Pancreas (tissue), 10 donors: ENCODE measurements at regions not wholly inside any gene's neighbourhood (a gene's known extent, or its start where the extent isn't known, plus 50 kb on each side); places are given as distances from the start of the nearest gene placed in this dataset.

ENCODE experiments used
- ATAC-seq, 4 donors: fragments of 200-7000 bp; cut with Tn5 transposase; one replicate each; pipeline versions ENCODE4 v1.8.0 to v1.9.1; 2020; ENCODE audit warnings: mild to moderate bottlenecking in 4 of 4, moderate library complexity in 4 of 4
- DNase-seq, 6 donors: peaks; one replicate each; pipeline ENCODE4 v3.0.0-alpha.2; 2020
- FAIRE-seq: peaks from 2 replicates; lab custom pipeline; 2012; peaks lifted over from hg19 to GRCh38; lab: Jason Lieb, UNC
- H3K27ac ChIP-seq, 4 donors: fragments of 200-600 bp; sonication (generic); 1 replicate in 3 of 4; 2 replicates in 1 of 4; pipeline versions ENCODE4 v1.5.0 to v1.8.0; 2020
- H3K27me3 ChIP-seq, 4 donors: fragments of 200-600 bp; one replicate each; pipeline ENCODE4 v1.8.0; 2021
- H3K36me3 ChIP-seq, 3 donors: fragments of 200-600 bp; sonication (generic) in 1 of 3; one replicate each; pipeline versions ENCODE4 v1.5.0 to v1.8.0; 2020 to 2021
- H3K4me1 ChIP-seq, 3 donors: fragments of 200-600 bp; one replicate each; pipeline ENCODE4 v1.8.0; 2021
- H3K4me3 ChIP-seq, 4 donors: fragments of 200-600 bp; sonication (generic) in 2 of 4; one replicate each; pipeline versions ENCODE4 v1.5.0 to v1.8.0; 2020 to 2021
- H3K9me3 ChIP-seq, 4 donors: fragments of 200-600 bp; one replicate each; pipeline ENCODE4 v1.8.0; 2021
- WGBS, 2 donors: extraction: QIAGEN DNeasy Blood & Tissue Kit; methylation state at CpG; one replicate each; pipeline ENCODE4 v1.1.7; 2013; 5-methylcytosine and 5-hydroxymethylcytosine counted together
- intact Hi-C, 3 donors: fragments of 100-400 bp; cut with DNase I; formaldehyde crosslinking; loops; one replicate each; pipeline versions ENCODE4 v1.11.1 to v1.14.2; 2022
- TF ChIP-seq, protein P1 (sequence below), 4 donors: fragments of 200-600 bp; sonication (generic) in 3 of 4; IDR thresholded peaks; one replicate each; pipeline versions ENCODE4 v1.5.0 to v1.8.0; 2021; ENCODE audit warnings: antibody characterized with exemption in 4 of 4
- donor health status: healthy with polysubstance abuse.
- donor health status: DM: no; HTN: no; CAD: no; lungs with moderate emphysema.
- donor health status: DM: no; HTN: no; CAD: no.
- donor health status: control.
- donor health status: control.
- donor health status: Bipolar disorder and iron deficiency.
- donor health status: DM: yes; HTN: yes; CAD: no.
- donor health status: DM: no; HTN: no; CAD: no.
- donor health status: DM: no; HTN: no; CAD: no.
- donor health status: DM: yes; HTN: yes; CAD: no.

DNA sequence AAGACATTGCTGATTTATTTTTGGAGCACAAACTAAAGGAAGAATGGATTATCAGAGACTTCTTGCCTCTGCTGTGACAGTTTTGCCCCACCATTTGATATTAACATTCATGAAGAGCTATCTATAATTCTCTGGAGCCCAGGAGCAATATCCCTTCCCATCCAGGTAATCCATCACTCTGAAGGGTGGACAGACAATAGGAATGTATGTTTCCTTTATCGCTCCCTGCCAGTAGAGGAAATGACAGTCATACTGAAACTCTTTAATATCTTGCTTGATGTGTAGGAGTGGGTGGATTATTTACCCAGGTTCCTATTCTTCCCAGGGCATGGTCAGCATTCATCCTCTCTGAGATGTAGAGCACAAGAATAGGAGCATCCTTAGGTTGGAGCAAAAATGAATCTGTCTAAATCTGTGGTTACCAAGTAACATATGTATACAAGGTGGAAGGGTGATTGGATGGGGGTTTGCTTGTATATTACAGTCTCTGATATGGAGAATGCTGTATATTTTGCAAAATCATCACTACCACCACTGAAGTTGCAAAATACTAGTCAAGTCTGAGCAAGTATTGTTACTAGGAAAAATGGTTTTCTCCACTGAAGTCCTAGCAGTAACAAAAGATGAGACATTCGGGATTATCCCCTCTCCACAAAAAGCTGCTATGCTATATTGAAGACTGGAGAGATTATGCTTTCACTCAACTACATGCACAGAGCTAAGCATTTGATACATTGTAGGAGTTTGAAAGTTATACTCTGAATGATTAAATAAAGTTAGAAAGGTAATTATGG, 151.6 kb downstream of the CBLL2 start:
- intact Hi-C loops, result loop anchor here in 1 of 3 donors (10.0 kb wide), 1 partner anchor 60 kb away; no protein-coding TSS in a partner anchor
- no peak for FAIRE-seq
- ATAC-seq, result no peak
- Histone ChIP-seq H3K9me3 (no peaks in the 10 kb centered on the region), H3K27ac (no peak overlapping the region), H3K36me3 (no peaks in the 10 kb centered on the region), H3K4me1 (no peaks in the 10 kb centered on the region), H3K27me3 (no peaks in the 10 kb centered on the region), H3K4me3 (no peak overlapping the region)
- WGBS, 2 donors, result 68 to 76% methylated on average over 2 of the region's 2 CpGs
- no peak for DNase-seq
- TF ChIP-seq, protein P1, sequence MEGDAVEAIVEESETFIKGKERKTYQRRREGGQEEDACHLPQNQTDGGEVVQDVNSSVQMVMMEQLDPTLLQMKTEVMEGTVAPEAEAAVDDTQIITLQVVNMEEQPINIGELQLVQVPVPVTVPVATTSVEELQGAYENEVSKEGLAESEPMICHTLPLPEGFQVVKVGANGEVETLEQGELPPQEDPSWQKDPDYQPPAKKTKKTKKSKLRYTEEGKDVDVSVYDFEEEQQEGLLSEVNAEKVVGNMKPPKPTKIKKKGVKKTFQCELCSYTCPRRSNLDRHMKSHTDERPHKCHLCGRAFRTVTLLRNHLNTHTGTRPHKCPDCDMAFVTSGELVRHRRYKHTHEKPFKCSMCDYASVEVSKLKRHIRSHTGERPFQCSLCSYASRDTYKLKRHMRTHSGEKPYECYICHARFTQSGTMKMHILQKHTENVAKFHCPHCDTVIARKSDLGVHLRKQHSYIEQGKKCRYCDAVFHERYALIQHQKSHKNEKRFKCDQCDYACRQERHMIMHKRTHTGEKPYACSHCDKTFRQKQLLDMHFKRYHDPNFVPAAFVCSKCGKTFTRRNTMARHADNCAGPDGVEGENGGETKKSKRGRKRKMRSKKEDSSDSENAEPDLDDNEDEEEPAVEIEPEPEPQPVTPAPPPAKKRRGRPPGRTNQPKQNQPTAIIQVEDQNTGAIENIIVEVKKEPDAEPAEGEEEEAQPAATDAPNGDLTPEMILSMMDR (IDR thresholded peaks at IDR 0.05), result no peak

DNA sequence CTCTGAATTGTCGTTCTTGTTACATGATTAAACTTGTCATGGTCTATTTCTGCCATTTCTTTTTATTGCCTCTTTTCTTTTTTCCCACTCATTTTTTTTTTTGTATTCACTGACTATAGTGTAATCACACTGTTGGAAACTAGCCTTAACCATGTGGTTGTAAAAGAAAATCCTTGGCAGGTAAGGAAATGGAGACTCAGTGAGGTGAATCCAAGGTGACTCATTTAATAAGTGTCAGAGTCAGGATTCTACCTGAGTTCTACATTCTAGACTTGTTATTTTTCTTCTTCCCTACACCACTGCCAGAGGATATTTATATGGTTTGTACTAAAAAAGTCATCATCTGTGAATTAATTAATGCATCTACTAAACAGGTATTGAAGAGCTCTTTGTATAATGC, 152.2 kb downstream of the CBLL2 start:
- Histone ChIP-seq H3K4me1 (no peaks in the 10 kb centered on the region), H3K4me3 (no peak overlapping the region), H3K9me3 (no peaks in the 10 kb centered on the region), H3K27me3 (no peaks in the 10 kb centered on the region), H3K27ac (no peak overlapping the region), H3K36me3 (no peaks in the 10 kb centered on the region)
- intact Hi-C loops, result loop anchor here in 1 of 3 donors (10.0 kb wide), 1 partner anchor 60 kb away; no protein-coding TSS in a partner anchor
- DNase-seq, result no peak
- FAIRE-seq, result no peak
- ATAC-seq, result no peak
- 70 to 83% methylated on average over 1 of the region's 1 CpG for WGBS, 2 donors
- TF ChIP-seq, protein P1 (IDR thresholded peaks at IDR 0.05), result no peak

DNA sequence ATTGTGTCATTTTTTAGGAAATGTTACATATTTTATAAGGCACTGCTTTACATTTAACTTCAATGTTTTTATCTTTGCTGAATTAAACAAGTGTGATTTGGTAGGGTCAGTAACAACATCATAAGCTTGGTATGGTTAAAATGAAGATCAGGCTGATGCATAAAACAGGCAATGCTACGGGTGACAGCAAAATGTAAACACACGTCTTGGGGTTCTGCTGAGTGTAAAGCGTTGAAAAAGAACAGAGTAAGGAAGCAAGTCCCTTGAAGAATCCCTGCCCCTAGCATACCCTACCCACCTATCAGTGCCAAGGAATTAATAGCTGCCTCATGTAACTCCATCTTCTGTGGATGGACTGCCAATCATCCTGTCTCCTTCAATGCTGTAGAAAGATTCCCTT, 157.0 kb downstream of the CBLL2 start:
- Histone ChIP-seq H3K36me3 (no peaks in the 10 kb centered on the region), H3K27me3 (no peaks in the 10 kb centered on the region), H3K4me1 (no peaks in the 10 kb centered on the region), H3K4me3 (no peak overlapping the region), H3K27ac (no peak overlapping the region), H3K9me3 (no peaks in the 10 kb centered on the region)
- intact Hi-C loops, result loop anchor here in 1 of 3 donors (10.0 kb wide), 1 partner anchor 65 kb away; no protein-coding TSS in a partner anchor
- no peak for ATAC-seq
- TF ChIP-seq, protein P1 (IDR thresholded peaks at IDR 0.05), result no peak
- FAIRE-seq, result no peak
- DNase-seq, result no peak
- 55 to 56% methylated on average over 3 of the region's 3 CpGs for WGBS, 2 donors

DNA sequence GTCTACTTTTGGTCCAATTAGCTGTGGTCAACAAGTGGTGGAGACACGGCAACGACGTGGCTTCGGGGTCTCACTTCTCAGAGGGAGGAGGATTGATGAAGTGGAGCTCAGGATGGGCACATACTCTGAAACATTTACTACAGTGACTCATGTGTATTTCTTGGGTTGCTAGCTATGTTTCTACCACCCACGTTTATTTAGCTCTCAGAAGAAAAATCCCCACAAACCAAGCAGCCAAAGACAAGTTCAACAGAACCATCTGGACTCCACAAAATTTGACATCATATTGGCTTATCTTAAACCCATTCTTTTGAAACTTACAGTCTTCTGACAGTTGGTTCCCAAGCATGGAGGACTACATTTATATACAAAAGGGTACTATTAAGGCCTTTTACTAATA, 158.0 kb downstream of the CBLL2 start:
- no peaks in the 10 kb centered on the region for H3K27me3 ChIP-seq
- H3K4me3 ChIP-seq, result no peak overlapping the region
- WGBS, 2 donors, result 69 to 70% methylated on average over 5 of the region's 5 CpGs
- intact Hi-C loops, result no loop called here
- FAIRE-seq (no peak), ATAC-seq (no peak), DNase-seq (no peak)
- no peaks in the 10 kb centered on the region for H3K36me3 ChIP-seq
- no peak overlapping the region for H3K27ac ChIP-seq
- no peaks in the 10 kb centered on the region for H3K4me1 ChIP-seq
- no peaks in the 10 kb centered on the region for H3K9me3 ChIP-seq
- TF ChIP-seq, protein P1 (IDR thresholded peaks at IDR 0.05), result no peak
